ENCODE measurements at regions not wholly inside any gene's neighbourhood (a gene's known extent, or its start where the extent isn't known, plus 50 kb on each side); places are given as distances from the start of the nearest gene placed in this dataset.

DNA sequence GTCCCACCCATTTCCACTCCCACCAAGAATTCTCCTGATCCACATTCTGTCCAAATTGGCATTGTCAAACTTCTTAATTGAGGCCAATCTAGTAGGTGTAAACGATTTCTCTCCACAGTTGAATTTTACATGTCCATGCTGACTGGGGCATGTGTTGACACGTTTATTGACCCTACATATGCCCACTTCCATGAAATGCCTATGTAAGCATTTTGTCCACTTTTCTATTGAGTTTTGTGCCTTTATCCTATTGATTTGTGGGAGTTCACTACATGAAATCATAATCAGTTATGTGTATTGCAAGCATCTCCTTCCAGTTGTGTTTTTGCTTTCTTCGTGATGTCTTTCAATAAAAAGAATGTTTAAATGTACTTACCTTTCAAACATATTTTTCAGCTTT is 141.7 kb upstream of the NSMCE3 start:
- Histone ChIP-seq H3K27me3 (ENCODE audit: control insufficient read depth, insufficient read depth, low read length) (no peaks in the 10 kb centered on the region), H4K91ac (ENCODE audit: insufficient read depth, low read depth, low read length) (no peak overlapping the region), H2AK9ac (replicated peaks; ENCODE audit: low read depth, low read length, poor library complexity) (no peak overlapping the region), H3K56ac (ENCODE audit: extremely low read depth, insufficient read depth, low read length) (no peak overlapping the region), H2BK20ac (ENCODE audit: low read depth, low read length) (no peak overlapping the region), H3K14ac (replicated peaks; ENCODE audit: low read depth, low read length) (no peak overlapping the region), H3K9me3 (ENCODE audit: control insufficient read depth, insufficient read depth, low read length) (no peaks in the 10 kb centered on the region), H3K4me2 (ENCODE audit: low read depth, low read length) (no peak overlapping the region), H3K79me1 (ENCODE audit: low read depth in 1 of 2, low read length in 2 of 2) (no peaks in the 10 kb centered on the region), H2BK120ac (ENCODE audit: low read depth, low read length) (no peak overlapping the region), H3K27ac (ENCODE audit: insufficient read depth, low read length) (no peak overlapping the region), H3K18ac (ENCODE audit: low read depth, low read length) (no peak overlapping the region), H3K9me1 (ENCODE audit: insufficient read depth, low read length) (no peaks in the 10 kb centered on the region), H3K36me3 (ENCODE audit: control insufficient read depth, insufficient read depth, low read length) (no peaks in the 10 kb centered on the region), H4K20me1 (ENCODE audit: insufficient read depth, low read length) (no peaks in the 10 kb centered on the region), H2AK5ac (ENCODE audit: low read depth, low read length) (no peak overlapping the region), H3K23ac (ENCODE audit: low read depth, low read length) (no peak overlapping the region), H3K9ac (ENCODE audit: low read depth, low read length) (no peak overlapping the region), H3K4ac (ENCODE audit: low read depth, low read length) (no peak overlapping the region), H3K4me3 (ENCODE audit: insufficient read depth, low read depth, low read length) (no peak overlapping the region), H2AFZ (replicated peaks; ENCODE audit: low read length, poor library complexity) (no peak overlapping the region), H4K8ac (ENCODE audit: low read depth in 2 of 2, low read length in 2 of 2) (no peak overlapping the region), H4K5ac (ENCODE audit: low read depth, low read length) (no peak overlapping the region), H2BK15ac (ENCODE audit: low read depth, low read length) (no peak overlapping the region), H2BK5ac (ENCODE audit: low read depth, low read length, poor library complexity, severe bottlenecking) (no peak overlapping the region), H3K4me1 (ENCODE audit: control insufficient read depth, insufficient read depth, low read length) (no peaks in the 10 kb centered on the region)
- no TSS peak for BruUV-seq (replicated peaks)
- ATAC-seq (ENCODE audit: low read depth) (no peak), DNase-seq (no peak)
- WGBS, 2 experiments (ENCODE audit: extremely low coverage in 2 of 2, insufficient read length in 1 of 2): no CpG with 5 or more reads among the region's 3 CpGs
- POLR2A ChIA-PET (ENCODE audit: unreplicated experiment): no interaction called here
- CTCF ChIA-PET: no interaction called here
- in situ Hi-C loops (cut with MboI; ENCODE audit: low sequenced_read_pairs) (no loop called here), intact Hi-C loops (cut with micrococcal nuclease) (loop anchor here (5.0 kb wide), 1 partner anchor 34 kb away; no protein-coding TSS in a partner anchor), dilution Hi-C loops (cut with HindIII; ENCODE audit: low sequenced_read_pairs, unreplicated experiment) (no loop called here)
- TF ChIP-seq FOS (IDR thresholded peaks at IDR 0.05; ENCODE audit: low read depth, low read length): no peak
- TF ChIP-seq RAD21 (IDR thresholded peaks at IDR 0.05; ENCODE audit: low read length): no peak
- TF ChIP-seq MAFK (IDR thresholded peaks at IDR 0.05; ENCODE audit: low read depth, low read length): peak; percentile 85
